ENCODE measurements at regions not wholly inside any gene's neighbourhood (a gene's known extent, or its start where the extent isn't known, plus 50 kb on each side); places are given as distances from the start of the nearest gene placed in this dataset.

DNA sequence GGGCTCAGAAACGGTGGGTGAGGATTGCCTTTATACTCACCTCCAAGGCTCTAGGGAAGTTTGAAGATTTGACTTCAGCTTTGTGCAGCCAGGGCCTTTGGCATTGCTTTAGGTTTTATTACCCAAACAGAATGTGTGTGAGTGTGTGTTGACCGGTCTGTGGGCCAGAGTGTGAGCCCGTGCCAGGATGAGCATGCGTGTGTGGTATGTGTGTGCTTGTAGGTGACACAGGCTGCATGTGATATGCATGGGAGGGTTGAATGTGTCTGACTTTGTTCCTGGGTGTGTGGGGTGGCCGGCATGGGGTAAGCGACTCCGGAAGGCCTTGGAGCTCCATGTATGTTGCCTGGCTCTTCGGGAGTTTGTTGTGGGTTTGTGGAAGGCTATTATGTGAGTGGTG, 160.5 kb downstream of the FOXD2 start:
- TF ChIP-seq, protein P1, sequence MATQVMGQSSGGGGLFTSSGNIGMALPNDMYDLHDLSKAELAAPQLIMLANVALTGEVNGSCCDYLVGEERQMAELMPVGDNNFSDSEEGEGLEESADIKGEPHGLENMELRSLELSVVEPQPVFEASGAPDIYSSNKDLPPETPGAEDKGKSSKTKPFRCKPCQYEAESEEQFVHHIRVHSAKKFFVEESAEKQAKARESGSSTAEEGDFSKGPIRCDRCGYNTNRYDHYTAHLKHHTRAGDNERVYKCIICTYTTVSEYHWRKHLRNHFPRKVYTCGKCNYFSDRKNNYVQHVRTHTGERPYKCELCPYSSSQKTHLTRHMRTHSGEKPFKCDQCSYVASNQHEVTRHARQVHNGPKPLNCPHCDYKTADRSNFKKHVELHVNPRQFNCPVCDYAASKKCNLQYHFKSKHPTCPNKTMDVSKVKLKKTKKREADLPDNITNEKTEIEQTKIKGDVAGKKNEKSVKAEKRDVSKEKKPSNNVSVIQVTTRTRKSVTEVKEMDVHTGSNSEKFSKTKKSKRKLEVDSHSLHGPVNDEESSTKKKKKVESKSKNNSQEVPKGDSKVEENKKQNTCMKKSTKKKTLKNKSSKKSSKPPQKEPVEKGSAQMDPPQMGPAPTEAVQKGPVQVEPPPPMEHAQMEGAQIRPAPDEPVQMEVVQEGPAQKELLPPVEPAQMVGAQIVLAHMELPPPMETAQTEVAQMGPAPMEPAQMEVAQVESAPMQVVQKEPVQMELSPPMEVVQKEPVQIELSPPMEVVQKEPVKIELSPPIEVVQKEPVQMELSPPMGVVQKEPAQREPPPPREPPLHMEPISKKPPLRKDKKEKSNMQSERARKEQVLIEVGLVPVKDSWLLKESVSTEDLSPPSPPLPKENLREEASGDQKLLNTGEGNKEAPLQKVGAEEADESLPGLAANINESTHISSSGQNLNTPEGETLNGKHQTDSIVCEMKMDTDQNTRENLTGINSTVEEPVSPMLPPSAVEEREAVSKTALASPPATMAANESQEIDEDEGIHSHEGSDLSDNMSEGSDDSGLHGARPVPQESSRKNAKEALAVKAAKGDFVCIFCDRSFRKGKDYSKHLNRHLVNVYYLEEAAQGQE (IDR thresholded peaks at IDR 0.05; ENCODE audit: unreplicated experiment), result no peak
- TF ChIP-seq, protein P2, sequence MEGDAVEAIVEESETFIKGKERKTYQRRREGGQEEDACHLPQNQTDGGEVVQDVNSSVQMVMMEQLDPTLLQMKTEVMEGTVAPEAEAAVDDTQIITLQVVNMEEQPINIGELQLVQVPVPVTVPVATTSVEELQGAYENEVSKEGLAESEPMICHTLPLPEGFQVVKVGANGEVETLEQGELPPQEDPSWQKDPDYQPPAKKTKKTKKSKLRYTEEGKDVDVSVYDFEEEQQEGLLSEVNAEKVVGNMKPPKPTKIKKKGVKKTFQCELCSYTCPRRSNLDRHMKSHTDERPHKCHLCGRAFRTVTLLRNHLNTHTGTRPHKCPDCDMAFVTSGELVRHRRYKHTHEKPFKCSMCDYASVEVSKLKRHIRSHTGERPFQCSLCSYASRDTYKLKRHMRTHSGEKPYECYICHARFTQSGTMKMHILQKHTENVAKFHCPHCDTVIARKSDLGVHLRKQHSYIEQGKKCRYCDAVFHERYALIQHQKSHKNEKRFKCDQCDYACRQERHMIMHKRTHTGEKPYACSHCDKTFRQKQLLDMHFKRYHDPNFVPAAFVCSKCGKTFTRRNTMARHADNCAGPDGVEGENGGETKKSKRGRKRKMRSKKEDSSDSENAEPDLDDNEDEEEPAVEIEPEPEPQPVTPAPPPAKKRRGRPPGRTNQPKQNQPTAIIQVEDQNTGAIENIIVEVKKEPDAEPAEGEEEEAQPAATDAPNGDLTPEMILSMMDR (conservative IDR thresholded peaks at IDR 0.05; ENCODE audit: low read depth in 2 of 2), result no peak
- TF ChIP-seq EZH2 (IDR thresholded peaks at IDR 0.05; ENCODE audit: low read depth, unreplicated experiment) (no peak), EZH2phosphoT487 (IDR thresholded peaks at IDR 0.05; ENCODE audit: unreplicated experiment) (no peak), POLR2AphosphoS5 (IDR thresholded peaks at IDR 0.05; ENCODE audit: low read depth) (no peak), JUNB (IDR thresholded peaks at IDR 0.05; ENCODE audit: unreplicated experiment) (no peak)
- TF ChIP-seq, protein P3, sequence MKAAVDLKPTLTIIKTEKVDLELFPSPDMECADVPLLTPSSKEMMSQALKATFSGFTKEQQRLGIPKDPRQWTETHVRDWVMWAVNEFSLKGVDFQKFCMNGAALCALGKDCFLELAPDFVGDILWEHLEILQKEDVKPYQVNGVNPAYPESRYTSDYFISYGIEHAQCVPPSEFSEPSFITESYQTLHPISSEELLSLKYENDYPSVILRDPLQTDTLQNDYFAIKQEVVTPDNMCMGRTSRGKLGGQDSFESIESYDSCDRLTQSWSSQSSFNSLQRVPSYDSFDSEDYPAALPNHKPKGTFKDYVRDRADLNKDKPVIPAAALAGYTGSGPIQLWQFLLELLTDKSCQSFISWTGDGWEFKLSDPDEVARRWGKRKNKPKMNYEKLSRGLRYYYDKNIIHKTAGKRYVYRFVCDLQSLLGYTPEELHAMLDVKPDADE (IDR thresholded peaks at IDR 0.05), result no peak
- TF ChIP-seq, protein P4, sequence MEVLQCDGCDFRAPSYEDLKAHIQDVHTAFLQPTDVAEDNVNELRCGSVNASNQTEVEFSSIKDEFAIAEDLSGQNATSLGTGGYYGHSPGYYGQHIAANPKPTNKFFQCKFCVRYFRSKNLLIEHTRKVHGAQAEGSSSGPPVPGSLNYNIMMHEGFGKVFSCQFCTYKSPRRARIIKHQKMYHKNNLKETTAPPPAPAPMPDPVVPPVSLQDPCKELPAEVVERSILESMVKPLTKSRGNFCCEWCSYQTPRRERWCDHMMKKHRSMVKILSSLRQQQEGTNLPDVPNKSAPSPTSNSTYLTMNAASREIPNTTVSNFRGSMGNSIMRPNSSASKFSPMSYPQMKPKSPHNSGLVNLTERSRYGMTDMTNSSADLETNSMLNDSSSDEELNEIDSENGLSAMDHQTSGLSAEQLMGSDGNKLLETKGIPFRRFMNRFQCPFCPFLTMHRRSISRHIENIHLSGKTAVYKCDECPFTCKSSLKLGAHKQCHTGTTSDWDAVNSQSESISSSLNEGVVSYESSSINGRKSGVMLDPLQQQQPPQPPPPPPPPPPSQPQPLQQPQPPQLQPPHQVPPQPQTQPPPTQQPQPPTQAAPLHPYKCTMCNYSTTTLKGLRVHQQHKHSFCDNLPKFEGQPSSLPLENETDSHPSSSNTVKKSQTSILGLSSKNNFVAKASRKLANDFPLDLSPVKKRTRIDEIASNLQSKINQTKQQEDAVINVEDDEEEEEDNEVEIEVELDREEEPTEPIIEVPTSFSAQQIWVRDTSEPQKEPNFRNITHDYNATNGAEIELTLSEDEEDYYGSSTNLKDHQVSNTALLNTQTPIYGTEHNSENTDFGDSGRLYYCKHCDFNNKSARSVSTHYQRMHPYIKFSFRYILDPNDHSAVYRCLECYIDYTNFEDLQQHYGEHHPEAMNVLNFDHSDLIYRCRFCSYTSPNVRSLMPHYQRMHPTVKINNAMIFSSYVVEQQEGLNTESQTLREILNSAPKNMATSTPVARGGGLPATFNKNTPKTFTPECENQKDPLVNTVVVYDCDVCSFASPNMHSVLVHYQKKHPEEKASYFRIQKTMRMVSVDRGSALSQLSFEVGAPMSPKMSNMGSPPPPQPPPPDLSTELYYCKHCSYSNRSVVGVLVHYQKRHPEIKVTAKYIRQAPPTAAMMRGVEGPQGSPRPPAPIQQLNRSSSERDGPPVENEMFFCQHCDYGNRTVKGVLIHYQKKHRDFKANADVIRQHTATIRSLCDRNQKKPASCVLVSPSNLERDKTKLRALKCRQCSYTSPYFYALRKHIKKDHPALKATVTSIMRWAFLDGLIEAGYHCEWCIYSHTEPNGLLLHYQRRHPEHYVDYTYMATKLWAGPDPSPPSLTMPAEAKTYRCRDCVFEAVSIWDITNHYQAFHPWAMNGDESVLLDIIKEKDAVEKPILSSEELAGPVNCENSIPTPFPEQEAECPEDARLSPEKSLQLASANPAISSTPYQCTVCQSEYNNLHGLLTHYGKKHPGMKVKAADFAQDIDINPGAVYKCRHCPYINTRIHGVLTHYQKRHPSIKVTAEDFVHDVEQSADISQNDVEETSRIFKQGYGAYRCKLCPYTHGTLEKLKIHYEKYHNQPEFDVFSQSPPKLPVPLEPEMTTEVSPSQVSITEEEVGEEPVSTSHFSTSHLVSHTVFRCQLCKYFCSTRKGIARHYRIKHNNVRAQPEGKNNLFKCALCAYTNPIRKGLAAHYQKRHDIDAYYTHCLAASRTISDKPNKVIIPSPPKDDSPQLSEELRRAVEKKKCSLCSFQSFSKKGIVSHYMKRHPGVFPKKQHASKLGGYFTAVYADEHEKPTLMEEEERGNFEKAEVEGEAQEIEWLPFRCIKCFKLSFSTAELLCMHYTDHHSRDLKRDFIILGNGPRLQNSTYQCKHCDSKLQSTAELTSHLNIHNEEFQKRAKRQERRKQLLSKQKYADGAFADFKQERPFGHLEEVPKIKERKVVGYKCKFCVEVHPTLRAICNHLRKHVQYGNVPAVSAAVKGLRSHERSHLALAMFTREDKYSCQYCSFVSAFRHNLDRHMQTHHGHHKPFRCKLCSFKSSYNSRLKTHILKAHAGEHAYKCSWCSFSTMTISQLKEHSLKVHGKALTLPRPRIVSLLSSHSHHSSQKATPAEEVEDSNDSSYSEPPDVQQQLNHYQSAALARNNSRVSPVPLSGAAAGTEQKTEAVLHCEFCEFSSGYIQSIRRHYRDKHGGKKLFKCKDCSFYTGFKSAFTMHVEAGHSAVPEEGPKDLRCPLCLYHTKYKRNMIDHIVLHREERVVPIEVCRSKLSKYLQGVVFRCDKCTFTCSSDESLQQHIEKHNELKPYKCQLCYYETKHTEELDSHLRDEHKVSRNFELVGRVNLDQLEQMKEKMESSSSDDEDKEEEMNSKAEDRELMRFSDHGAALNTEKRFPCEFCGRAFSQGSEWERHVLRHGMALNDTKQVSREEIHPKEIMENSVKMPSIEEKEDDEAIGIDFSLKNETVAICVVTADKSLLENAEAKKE (CRISPR knock-in tag; IDR thresholded peaks at IDR 0.05), result no peak
